Neural cell (in vitro differentiated cells): ENCODE measurements at regions not wholly inside any gene's neighbourhood (a gene's known extent, or its start where the extent isn't known, plus 50 kb on each side); places are given as distances from the start of the nearest gene placed in this dataset.

Experiments used
- H2AFZ ChIP-seq: fragments of 200-600, 300-800 bp; sonication (generic), shearing (Covaris generic); 2 replicates; pipeline ENCODE4 v1.6.0; 2014; ENCODE audit warnings: low read depth, mild to moderate bottlenecking, antibody characterized with exemption, low read length, moderate library complexity
- H3F3A ChIP-seq: fragments of 200-600 bp; shearing (Covaris generic); 2 replicates; pipeline ENCODE4 v1.6.1; 2016; ENCODE audit warnings: mild to moderate bottlenecking, moderate library complexity, mixed read lengths, antibody characterized with exemption, low read length; ENCODE audit not compliant: insufficient read depth, poor library complexity, severe bottlenecking
- H3K27ac ChIP-seq: fragments of 200-600, 300-800 bp; sonication (generic), shearing (Covaris generic); 2 replicates; pipeline ENCODE4 v1.5.1; 2014; ENCODE audit warnings: mild to moderate bottlenecking, low read length, moderate library complexity
- H3K27me3 ChIP-seq: fragments of 300-800, 200-600 bp; sonication (generic), shearing (Covaris generic); 2 replicates; pipeline ENCODE4 v1.6.0; 2014; ENCODE audit warnings: mild to moderate bottlenecking, low read depth, low read length, moderate library complexity; ENCODE audit not compliant: insufficient read depth
- H3K36me3 ChIP-seq: fragments of 300-800, 200-600 bp; sonication (generic), shearing (Covaris generic); 2 replicates; pipeline ENCODE4 v1.5.1; 2014; ENCODE audit warnings: mild to moderate bottlenecking, antibody characterized with exemption, low read length, moderate library complexity; ENCODE audit not compliant: insufficient read depth
- H3K4me2 ChIP-seq: fragments of 300-800, 200-600 bp; sonication (generic), shearing (Covaris generic); 2 replicates; pipeline ENCODE4 v1.6.0; 2014; ENCODE audit warnings: mild to moderate bottlenecking, low read length
- H3K4me3 ChIP-seq: fragments of 300-800, 200-600 bp; sonication (generic), shearing (Covaris generic); 2 replicates; pipeline ENCODE4 v1.5.1; 2014; ENCODE audit warnings: mild to moderate bottlenecking, low read length, moderate library complexity
- H3K79me2 ChIP-seq: fragments of 200-600 bp; shearing (Covaris generic); replicated peaks from 2 replicates; pipeline ENCODE4 v1.6.0; 2014; ENCODE audit warnings: mild to moderate bottlenecking, low read length, moderate library complexity; ENCODE audit not compliant: insufficient read depth
- H3K9ac ChIP-seq: fragments of 300-800, 200-600 bp; sonication (generic), shearing (Covaris generic); 2 replicates; pipeline ENCODE4 v1.6.1; 2016; ENCODE audit warnings: mild to moderate bottlenecking, low read length, mixed read lengths
- H3K9me2 ChIP-seq: fragments of 200-600 bp; shearing (Covaris generic); 2 replicates; pipeline ENCODE4 v1.6.1; 2016; ENCODE audit warnings: mild to moderate bottlenecking, low read length, mixed read lengths; ENCODE audit not compliant: insufficient read depth
- H3K9me3 ChIP-seq: fragments of 200-600, 300-800 bp; sonication (generic), shearing (Covaris generic); 2 replicates; pipeline ENCODE4 v1.6.1; 2016; ENCODE audit warnings: mild to moderate bottlenecking, mixed run types, low read length, moderate library complexity, mixed read lengths
- H4K20me1 ChIP-seq: fragments of 200-600 bp; shearing (Covaris generic); 2 replicates; pipeline ENCODE4 v1.6.1; 2016; ENCODE audit warnings: mild to moderate bottlenecking, mixed run types; ENCODE audit not compliant: insufficient read depth
- EP300 ChIP-seq: fragments of 450-650 bp; conservative IDR thresholded peaks from 2 replicates; pipeline ENCODE4 v1.6.1; 2014; ENCODE audit warnings: antibody characterized with exemption, mild to moderate bottlenecking, moderate library complexity; ENCODE audit not compliant: poor library complexity, severe bottlenecking
- EZH2 ChIP-seq: fragments of 200-600, 300-800 bp; shearing (Covaris generic), sonication (generic); IDR thresholded peaks from 2 replicates; pipeline ENCODE4 v1.6.1; 2014; ENCODE audit warnings: antibody characterized with exemption, low read length, borderline replicate concordance, mild to moderate bottlenecking; ENCODE audit not compliant: insufficient read depth, poor library complexity, severe bottlenecking
- MXI1 ChIP-seq: fragments of 450-650 bp; conservative IDR thresholded peaks from 2 replicates; pipeline ENCODE4 v1.6.1; 2014; ENCODE audit warnings: antibody characterized with exemption, mild to moderate bottlenecking; ENCODE audit not compliant: poor library complexity, severe bottlenecking
- POLR2AphosphoS5 ChIP-seq: IDR thresholded peaks from 2 replicates; pipeline ENCODE4 v1.6.1; 2012
- RAD21 ChIP-seq: fragments of 450-650 bp; conservative IDR thresholded peaks from 2 replicates; pipeline ENCODE4 v1.6.1; 2014; ENCODE audit warnings: antibody characterized with exemption, mild to moderate bottlenecking, moderate library complexity
- SMC3 ChIP-seq: fragments of 450-650 bp; conservative IDR thresholded peaks from 2 replicates; pipeline ENCODE4 v1.6.1; 2014; ENCODE audit warnings: antibody characterized with exemption, mild to moderate bottlenecking, moderate library complexity; ENCODE audit not compliant: poor library complexity
- TAF1 ChIP-seq: IDR thresholded peaks from 2 replicates; pipeline ENCODE4 v1.6.1; 2012; ENCODE audit warnings: low read depth
- TF ChIP-seq, protein P1 (sequence below): IDR thresholded peaks from 2 replicates; pipeline ENCODE4 v1.6.1; 2012; ENCODE audit warnings: borderline replicate concordance
- TF ChIP-seq, protein P2 (sequence below): fragments of 450-650 bp; IDR thresholded peaks from 2 replicates; pipeline ENCODE4 v1.5.1; 2014; ENCODE audit warnings: antibody characterized with exemption, mild to moderate bottlenecking, moderate library complexity; ENCODE audit not compliant: poor library complexity, severe bottlenecking

DNA sequence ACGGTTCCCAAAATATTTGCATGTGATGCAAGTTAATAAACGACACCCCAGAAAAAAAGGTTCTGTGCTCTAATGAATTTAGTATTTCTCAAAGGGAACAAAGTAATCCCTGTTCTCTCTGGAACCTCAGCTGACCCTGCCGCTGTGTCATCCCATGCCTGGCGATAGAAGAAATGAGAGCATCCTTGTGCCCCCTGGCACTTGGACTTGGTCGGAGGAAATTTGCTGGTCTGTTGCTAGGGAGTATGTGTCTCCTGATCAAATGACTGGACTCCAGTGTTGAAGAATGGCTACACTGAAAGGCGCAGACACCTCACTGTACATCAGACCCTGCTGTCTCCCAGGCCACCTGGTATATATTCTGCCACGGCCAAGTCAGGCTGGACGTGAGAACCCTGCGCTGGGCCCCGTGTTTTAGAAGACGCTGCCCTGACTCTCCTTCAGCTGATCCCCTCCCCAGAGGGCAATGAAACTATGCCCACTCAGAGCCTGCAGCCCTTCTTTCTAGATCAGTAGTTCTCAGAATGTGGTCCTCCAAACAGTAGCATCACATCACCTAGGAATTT lies 67.2 kb downstream of the THNSL1 start:
- no peak overlapping the region for H3K4me3 ChIP-seq
- no peak overlapping the region for H2AFZ ChIP-seq
- H3K9me2 ChIP-seq, result no peaks in the 10 kb centered on the region
- no peak overlapping the region for H3K9ac ChIP-seq
- H3F3A ChIP-seq, result no peaks in the 10 kb centered on the region
- H3K27ac ChIP-seq, result no peak overlapping the region
- H3K36me3 ChIP-seq, result no peaks in the 10 kb centered on the region
- no peaks in the 10 kb centered on the region for H3K9me3 ChIP-seq
- H4K20me1 ChIP-seq, result no peaks in the 10 kb centered on the region
- no peak overlapping the region for H3K4me2 ChIP-seq
- TF ChIP-seq, protein P1, sequence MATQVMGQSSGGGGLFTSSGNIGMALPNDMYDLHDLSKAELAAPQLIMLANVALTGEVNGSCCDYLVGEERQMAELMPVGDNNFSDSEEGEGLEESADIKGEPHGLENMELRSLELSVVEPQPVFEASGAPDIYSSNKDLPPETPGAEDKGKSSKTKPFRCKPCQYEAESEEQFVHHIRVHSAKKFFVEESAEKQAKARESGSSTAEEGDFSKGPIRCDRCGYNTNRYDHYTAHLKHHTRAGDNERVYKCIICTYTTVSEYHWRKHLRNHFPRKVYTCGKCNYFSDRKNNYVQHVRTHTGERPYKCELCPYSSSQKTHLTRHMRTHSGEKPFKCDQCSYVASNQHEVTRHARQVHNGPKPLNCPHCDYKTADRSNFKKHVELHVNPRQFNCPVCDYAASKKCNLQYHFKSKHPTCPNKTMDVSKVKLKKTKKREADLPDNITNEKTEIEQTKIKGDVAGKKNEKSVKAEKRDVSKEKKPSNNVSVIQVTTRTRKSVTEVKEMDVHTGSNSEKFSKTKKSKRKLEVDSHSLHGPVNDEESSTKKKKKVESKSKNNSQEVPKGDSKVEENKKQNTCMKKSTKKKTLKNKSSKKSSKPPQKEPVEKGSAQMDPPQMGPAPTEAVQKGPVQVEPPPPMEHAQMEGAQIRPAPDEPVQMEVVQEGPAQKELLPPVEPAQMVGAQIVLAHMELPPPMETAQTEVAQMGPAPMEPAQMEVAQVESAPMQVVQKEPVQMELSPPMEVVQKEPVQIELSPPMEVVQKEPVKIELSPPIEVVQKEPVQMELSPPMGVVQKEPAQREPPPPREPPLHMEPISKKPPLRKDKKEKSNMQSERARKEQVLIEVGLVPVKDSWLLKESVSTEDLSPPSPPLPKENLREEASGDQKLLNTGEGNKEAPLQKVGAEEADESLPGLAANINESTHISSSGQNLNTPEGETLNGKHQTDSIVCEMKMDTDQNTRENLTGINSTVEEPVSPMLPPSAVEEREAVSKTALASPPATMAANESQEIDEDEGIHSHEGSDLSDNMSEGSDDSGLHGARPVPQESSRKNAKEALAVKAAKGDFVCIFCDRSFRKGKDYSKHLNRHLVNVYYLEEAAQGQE, result no peak
- TF ChIP-seq SMC3 (no peak), EZH2 (no peak)
- no peaks in the 10 kb centered on the region for H3K79me2 ChIP-seq
- no peaks in the 10 kb centered on the region for H3K27me3 ChIP-seq

DNA sequence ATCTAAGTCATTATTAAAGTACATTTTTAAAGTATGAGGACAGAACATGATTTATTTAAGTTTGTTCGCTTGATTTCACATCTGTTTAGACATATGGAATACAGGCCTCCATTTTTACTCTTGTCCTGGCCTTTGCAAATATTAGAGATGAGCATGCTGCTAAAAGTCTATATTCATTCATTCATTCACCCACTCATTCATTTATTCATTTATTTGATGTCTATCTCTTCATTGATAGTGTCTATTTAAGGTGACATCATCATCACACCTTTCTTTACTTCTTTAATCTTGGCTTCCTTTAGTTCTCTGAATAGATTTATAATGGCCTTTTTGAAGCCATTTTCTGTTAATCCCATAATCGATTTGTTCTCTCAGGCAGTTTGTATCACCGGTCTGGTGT lies 68.0 kb downstream of the THNSL1 start:
- no peak overlapping the region for H3K27ac ChIP-seq

More for the DNA sequence above, 68.0 kb downstream of the THNSL1 start:
- no peaks in the 10 kb centered on the region for H3K79me2 ChIP-seq
- no peak overlapping the region for H3K4me2 ChIP-seq
- H3K9me2 ChIP-seq, result no peaks in the 10 kb centered on the region
- H3F3A ChIP-seq, result no peaks in the 10 kb centered on the region
- no peak overlapping the region for H3K4me3 ChIP-seq
- H3K9ac ChIP-seq, result no peak overlapping the region
- no peaks in the 10 kb centered on the region for H3K27me3 ChIP-seq
- no peak for TF ChIP-seq EZH2
- TF ChIP-seq MXI1, result no peak
- TF ChIP-seq, protein P1, result no peak
- TF ChIP-seq TAF1, result no peak
- TF ChIP-seq, protein P2, sequence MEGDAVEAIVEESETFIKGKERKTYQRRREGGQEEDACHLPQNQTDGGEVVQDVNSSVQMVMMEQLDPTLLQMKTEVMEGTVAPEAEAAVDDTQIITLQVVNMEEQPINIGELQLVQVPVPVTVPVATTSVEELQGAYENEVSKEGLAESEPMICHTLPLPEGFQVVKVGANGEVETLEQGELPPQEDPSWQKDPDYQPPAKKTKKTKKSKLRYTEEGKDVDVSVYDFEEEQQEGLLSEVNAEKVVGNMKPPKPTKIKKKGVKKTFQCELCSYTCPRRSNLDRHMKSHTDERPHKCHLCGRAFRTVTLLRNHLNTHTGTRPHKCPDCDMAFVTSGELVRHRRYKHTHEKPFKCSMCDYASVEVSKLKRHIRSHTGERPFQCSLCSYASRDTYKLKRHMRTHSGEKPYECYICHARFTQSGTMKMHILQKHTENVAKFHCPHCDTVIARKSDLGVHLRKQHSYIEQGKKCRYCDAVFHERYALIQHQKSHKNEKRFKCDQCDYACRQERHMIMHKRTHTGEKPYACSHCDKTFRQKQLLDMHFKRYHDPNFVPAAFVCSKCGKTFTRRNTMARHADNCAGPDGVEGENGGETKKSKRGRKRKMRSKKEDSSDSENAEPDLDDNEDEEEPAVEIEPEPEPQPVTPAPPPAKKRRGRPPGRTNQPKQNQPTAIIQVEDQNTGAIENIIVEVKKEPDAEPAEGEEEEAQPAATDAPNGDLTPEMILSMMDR, result no peak
- no peak for TF ChIP-seq EP300
- TF ChIP-seq RAD21, result no peak
- no peak for TF ChIP-seq POLR2AphosphoS5
- no peak for TF ChIP-seq SMC3
- H2AFZ ChIP-seq, result no peak overlapping the region
- no peaks in the 10 kb centered on the region for H4K20me1 ChIP-seq
- H3K36me3 ChIP-seq, result no peaks in the 10 kb centered on the region
- no peaks in the 10 kb centered on the region for H3K9me3 ChIP-seq
